HG02759 (cell line): ENCODE measurements at regions not wholly inside any gene's neighbourhood (a gene's known extent, or its start where the extent isn't known, plus 50 kb on each side); places are given as distances from the start of the nearest gene placed in this dataset.
"Not testable (repeated sequence)": the region's sequence is repeated elsewhere in the genome, so short reads cannot be mapped to it uniquely, and the experiment has no call there.

ENCODE experiments used
- ATAC-seq: cut with Tn5 transposase; IDR thresholded peaks from one replicate; pipeline ENCODE4 v1.9.1; 2021; ENCODE audit warnings: mild to moderate bottlenecking, moderate library complexity; ENCODE audit not compliant: unreplicated experiment

GRCh38 chr4:189785257-189785656 lies 155.4 kb upstream of the FRG1 start:
- ATAC-seq: no peak

GRCh38 chr4:189786447-189786846 lies 154.2 kb upstream of the FRG1 start:
- no peak for ATAC-seq

GRCh38 chr4:189787216-189788031 lies 153.2 kb upstream of the FRG1 start:
- ATAC-seq: no peak

DNA sequence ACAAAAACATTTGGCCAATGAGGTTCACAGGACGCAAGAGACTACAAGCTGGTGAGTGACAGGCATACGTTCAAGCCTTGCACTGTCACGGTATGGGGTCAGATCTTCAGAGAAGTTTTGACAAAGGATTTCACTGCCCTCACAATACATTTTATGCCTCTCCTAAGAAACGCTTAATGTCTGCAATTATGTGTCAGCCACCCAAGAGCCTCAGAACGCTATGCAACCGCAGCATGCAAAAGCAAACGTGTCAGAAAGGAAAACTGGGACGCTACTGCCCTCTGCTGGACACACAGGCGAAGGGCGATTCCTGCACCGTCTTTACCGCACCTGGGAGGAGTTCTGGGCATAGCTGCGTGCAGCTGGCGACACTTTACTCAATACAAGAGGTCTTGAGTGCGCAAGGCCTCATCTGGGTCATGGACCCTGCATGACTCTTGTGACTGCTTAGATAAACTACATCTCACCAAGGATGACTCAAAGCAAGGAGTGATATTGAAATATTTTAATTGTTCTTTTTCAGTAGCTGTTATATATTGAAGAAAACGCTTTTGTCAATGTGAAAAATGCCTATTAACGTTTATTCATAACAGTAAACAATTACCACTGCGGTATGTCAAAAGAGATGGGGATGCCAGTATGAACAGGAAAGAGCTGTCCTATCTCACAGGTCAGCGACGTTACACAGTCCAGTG lies 147.6 kb upstream of the FRG1 start:
- ATAC-seq: peak; percentile 92

- no peak for ATAC-seq
Measured at GRCh38 chr4:189800545-189801088, 140.1 kb upstream of the FRG1 start.

DNA sequence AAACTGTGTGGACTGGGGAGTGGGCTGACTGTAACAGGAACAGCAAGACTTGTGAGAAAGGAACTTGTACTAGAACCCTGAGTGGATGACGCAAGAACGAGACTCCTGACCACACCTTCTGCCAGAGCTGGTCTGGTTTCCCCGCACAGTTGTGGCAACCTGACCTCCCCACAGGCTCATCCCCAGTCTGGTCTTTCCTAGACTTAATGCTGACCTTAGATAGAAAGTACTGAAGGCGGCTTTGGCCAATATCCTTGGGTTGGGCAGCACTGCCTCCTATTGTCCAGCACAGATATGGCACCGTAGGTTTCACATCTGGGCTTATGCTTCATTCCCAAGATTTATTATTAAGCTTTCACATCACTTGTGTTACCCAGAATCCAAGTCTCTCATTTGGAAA lies 137.8 kb upstream of the FRG1 start:
- no peak for ATAC-seq

DNA sequence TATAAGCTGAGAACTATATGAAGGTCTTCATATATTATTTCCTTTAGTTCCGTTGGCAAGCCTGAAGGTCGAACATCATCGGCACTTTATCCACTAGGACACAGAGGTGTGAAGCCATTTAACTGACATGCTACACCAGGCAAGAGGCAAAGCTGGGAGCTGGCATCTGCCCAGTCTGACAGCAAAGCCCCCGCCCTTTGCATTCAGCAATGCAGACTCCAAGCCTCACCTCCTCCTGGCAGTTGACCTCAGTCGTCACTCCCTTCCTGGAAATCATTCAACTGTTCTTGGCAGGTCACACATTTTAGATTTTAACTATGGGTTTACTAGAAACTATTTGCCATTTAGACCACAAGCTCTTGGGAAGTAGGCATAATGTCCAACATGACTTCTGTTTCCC lies 135.8 kb upstream of the FRG1 start:
- no peak for ATAC-seq

- ATAC-seq: no peak
Measured at GRCh38 chr4:189806506-189806905, 134.2 kb upstream of the FRG1 start.

- no peak for ATAC-seq
Measured at GRCh38 chr4:189807031-189807430, 133.6 kb upstream of the FRG1 start.

- ATAC-seq: no peak
Measured at GRCh38 chr4:189809241-189809735, 131.4 kb upstream of the FRG1 start.

- ATAC-seq: no peak
Measured at GRCh38 chr4:189809839-189810238, 130.8 kb upstream of the FRG1 start.

- ATAC-seq: not testable (repeated sequence)
Measured at GRCh38 chr4:189810318-189811181, 130.1 kb upstream of the FRG1 start.

- no peak for ATAC-seq
Measured at GRCh38 chr4:189815404-189816192, 125.1 kb upstream of the FRG1 start.

DNA sequence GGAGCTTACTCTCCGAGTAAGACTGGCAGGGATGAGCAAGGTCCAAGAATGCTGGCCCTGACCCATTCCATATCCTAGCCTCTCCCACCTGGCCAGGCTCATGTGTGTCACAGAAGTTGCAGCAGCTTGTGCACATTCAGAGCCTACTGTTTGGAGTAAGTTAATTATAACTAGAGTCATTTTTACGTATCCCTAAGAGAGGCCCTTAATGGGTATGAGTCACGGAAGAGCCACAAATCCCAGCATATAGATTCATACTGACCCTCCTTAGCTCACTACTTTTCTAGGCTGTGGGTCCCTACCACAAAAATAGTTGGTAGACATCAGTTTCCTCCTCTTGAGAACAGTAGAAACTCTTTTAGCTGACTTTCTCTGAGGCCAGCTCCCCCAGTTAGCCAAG lies 118.3 kb upstream of the FRG1 start:
- no peak for ATAC-seq

DNA sequence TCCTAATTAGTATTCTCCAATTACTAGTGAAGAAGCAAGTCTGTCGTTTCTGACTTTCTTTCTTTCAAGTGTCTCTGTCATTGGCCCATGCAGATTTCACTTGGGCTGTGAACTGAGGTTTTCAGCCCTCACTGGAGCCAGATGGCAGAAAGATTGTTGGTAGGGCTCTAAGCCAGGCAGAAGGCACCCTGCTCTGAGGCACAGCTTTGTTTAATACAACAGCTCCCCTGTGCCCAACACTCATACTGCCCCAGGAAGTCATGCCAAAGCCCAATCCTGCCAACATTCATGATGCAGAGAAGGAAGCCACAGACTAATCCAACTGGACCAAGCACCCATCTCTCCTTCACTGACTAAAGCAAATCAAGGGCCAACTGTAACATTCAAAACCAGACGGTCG lies 117.1 kb upstream of the FRG1 start:
- ATAC-seq: no peak

- ATAC-seq: no peak
Measured at GRCh38 chr4:189825466-189825865, 115.2 kb upstream of the FRG1 start.

DNA sequence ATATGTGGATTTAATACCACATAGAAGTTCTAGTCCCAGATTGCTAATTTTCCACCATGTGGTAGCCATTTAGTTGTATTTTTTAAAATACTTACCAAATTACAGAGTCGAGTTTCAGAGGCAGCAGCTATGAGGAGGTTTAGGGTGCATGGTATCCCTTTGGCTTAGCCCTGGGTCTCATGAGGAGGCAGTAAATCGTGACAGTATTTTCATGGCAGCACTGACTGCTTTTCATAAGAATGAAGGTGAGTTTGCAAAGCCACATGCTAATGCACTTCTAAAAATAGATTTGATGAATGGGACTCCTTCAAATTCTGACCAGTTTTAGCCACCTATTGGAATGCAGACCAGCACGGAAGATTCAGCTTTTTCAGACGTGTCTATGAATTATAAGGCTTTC lies 114.0 kb upstream of the FRG1 start:
- ATAC-seq: no peak

DNA sequence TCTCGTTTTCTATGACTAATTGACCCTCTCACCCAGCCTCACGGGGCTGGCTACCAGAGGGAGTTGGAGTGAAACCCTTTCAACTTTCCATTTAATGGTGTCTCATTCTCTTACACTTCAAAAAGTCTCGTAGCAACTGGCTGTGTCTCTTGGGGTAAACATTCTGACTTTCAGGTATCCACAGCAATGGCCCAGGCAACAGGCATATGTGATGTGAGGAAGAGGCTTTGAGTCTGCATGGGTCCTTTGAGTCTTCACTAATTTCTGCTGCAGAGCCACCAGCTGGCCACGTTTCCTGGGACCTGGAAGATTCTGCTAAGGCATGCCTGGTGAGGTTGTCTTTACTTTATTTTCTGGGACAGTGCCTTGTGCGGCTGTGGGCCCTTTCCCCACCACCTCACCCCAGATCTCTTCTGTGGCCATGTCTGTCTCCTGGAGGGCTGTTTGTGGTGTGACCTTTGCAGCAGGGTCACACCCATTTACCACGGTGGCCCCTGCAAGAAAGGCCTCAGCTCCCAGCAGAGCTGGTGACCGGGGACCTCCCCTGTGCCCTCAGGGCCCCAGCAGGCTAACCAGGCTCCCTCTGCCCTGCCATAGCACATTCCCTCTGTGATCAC lies 112.5 kb upstream of the FRG1 start:
- no peak for ATAC-seq

- no peak for ATAC-seq
Measured at GRCh38 chr4:189832528-189832927, 108.1 kb upstream of the FRG1 start.

DNA sequence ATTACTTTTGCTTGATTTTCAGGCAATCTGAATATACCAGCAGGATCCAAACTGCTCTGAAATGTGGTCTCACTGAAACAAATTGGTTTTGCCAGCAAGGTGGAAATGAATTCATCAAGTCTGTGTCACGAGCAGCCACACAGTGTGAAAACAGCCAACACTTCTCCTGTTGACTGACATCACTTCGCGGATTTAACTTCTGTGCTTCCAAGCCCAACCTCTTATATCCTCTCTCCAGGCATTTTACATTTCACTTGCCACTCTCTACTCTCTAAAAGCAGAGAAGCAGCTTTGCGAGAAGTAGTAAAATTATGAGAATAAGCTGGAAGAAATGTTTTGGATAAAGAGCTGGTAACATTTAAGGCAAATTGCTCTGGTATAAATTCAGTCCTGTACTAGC lies 106.1 kb upstream of the FRG1 start:
- ATAC-seq: no peak
